PC-3 (cell line): ENCODE measurements at regions not wholly inside any gene's neighbourhood (a gene's known extent, or its start where the extent isn't known, plus 50 kb on each side); places are given as distances from the start of the nearest gene placed in this dataset.

Source experiments
- ATAC-seq: fragments of 200-7000 bp; cut with Tn5 transposase; 2 replicates; pipeline ENCODE4 v1.9.1; 2020; ENCODE audit warnings: mild to moderate bottlenecking, moderate library complexity
- BruUV-seq: library from RNA; stranded (reverse); fragments of 400-500 nt; replicated peaks from 2 replicates; lab custom pipeline; 2021; lab: Mats Ljungman, UMichigan
- CTCF ChIA-PET: fragments of 300-600 bp; sonication (Branson Sonifier 250); formaldehyde crosslinking; loops from one replicate; lab custom pipeline; 2022; ENCODE audit warnings: antibody characterized with exemption; lab: Charles Lee
- POLR2A ChIA-PET: fragments of 300-600 bp; sonication (Branson Sonifier 250); formaldehyde crosslinking; loops from one replicate; lab custom pipeline; 2022; ENCODE audit warnings: antibody characterized with exemption; ENCODE audit not compliant: unreplicated experiment; lab: Charles Lee
- DNase-seq: peaks from one replicate; pipeline ENCODE4 v3.0.0-alpha.2; 2015
- H2AFZ ChIP-seq: fragments of 300-600 bp; sonication (generic); 2 replicates; pipeline ENCODE4 v1.6.0; 2016; ENCODE audit warnings: antibody characterized with exemption, low read length
- H3F3A ChIP-seq: fragments of 300-600 bp; sonication (generic); one replicate; pipeline ENCODE4 v1.6.0; 2017; ENCODE audit warnings: antibody characterized with exemption, low read length, control low read depth, mild to moderate bottlenecking; ENCODE audit not compliant: unreplicated experiment
- H3K27ac ChIP-seq: fragments of 300-600 bp; sonication (generic); 2 replicates; pipeline ENCODE4 v1.5.1; 2016; ENCODE audit warnings: mild to moderate bottlenecking, low read length
- H3K27me3 ChIP-seq: fragments of 300-600 bp; sonication (generic); 2 replicates; pipeline ENCODE4 v1.6.1; 2016; ENCODE audit warnings: low read length, mixed read lengths
- H3K36me3 ChIP-seq: fragments of 300-600 bp; sonication (generic); 2 replicates; pipeline ENCODE4 v1.6.1; 2016; ENCODE audit warnings: low read depth, mixed run types, low read length, mixed read lengths
- H3K4me1 ChIP-seq: fragments of 300-600 bp; sonication (generic); 2 replicates; pipeline ENCODE4 v1.5.1; 2016; ENCODE audit warnings: low read length; ENCODE audit not compliant: insufficient read depth
- H3K4me2 ChIP-seq: fragments of 300-600 bp; sonication (generic); 2 replicates; pipeline ENCODE4 v1.6.0; 2016; ENCODE audit warnings: low read length
- H3K4me3 ChIP-seq: fragments of 300-600 bp; sonication (generic); 2 replicates; pipeline ENCODE4 v1.5.1; 2016; ENCODE audit warnings: mild to moderate bottlenecking, low read length, mixed read lengths
- H3K79me2 ChIP-seq: fragments of 300-600 bp; sonication (generic); 2 replicates; pipeline ENCODE4 v1.6.1; 2017; ENCODE audit warnings: low read length, mixed read lengths
- H3K9ac ChIP-seq: fragments of 300-600 bp; sonication (generic); 2 replicates; pipeline ENCODE4 v1.6.0; 2016; ENCODE audit warnings: mild to moderate bottlenecking, low read length
- H3K9me2 ChIP-seq: fragments of 300-600 bp; sonication (generic); replicated peaks from 2 replicates; pipeline ENCODE4 v1.6.1; 2016; ENCODE audit warnings: mixed run types, low read length, mixed read lengths
- H3K9me3 ChIP-seq: fragments of 300-600 bp; sonication (generic); 2 replicates; pipeline ENCODE4 v1.6.1; 2016; ENCODE audit warnings: low read length, mixed read lengths
- H4K20me1 ChIP-seq: fragments of 300-600 bp; sonication (generic); 2 replicates; pipeline ENCODE4 v1.6.1; 2016; ENCODE audit warnings: low read length, mixed read lengths
- CTCF ChIP-seq: fragments of 300-600 bp; sonication (generic); conservative IDR thresholded peaks from 2 replicates; pipeline ENCODE4 v1.5.1; 2017; ENCODE audit warnings: antibody characterized with exemption, low read depth, mild to moderate bottlenecking, low read length
- EZH2 ChIP-seq: fragments of 300-600 bp; sonication (generic); IDR thresholded peaks from one replicate; pipeline ENCODE4 v1.6.1; 2017; ENCODE audit warnings: antibody characterized with exemption, mild to moderate bottlenecking, low read length; ENCODE audit not compliant: unreplicated experiment
- EZH2phosphoT487 ChIP-seq: fragments of 300-600 bp; sonication (generic); IDR thresholded peaks from 2 replicates; pipeline ENCODE4 v1.6.1; 2018; ENCODE audit warnings: mild to moderate bottlenecking, antibody characterized with exemption, low read length, borderline replicate concordance
- intact Hi-C: fragments of 100-400 bp; cut with micrococcal nuclease; formaldehyde crosslinking; loops from 2 replicates; pipeline ENCODE4 v1.9.0; 2023

DNA sequence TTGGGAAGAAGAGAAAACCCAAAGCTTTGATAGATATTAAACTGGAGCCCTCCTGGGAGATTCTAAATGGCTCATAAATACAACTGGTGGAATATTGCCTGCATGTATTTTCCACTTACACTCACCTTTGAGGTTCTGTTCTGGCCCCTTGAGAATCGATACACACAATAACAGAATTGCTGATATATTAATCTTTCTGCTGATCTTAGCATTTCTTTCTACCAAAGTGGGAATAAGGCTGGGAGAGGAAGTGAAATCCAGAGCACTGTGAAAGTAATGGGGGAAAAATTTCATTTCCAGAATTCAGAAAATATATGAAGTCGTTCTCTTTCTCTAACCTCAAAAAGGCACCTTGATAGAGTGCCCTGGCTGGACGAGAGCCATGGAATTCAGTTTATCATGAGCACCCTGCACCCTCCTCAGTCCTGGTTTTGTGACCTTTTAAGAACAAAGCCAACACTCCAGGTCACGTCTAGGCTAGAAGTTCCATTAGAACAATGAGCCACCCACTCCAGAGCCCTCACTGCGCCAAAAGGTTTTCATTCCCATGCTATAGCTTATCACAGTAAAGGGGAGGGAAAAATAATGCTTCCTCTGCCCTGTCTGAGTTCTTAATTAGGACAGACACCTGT lies 244.5 kb downstream of the CD83 start:
- no peak for DNase-seq
- Histone ChIP-seq H3K9me3 (no peaks in the 10 kb centered on the region), H3K4me2 (no peak overlapping the region), H3K9me2 (no peaks in the 10 kb centered on the region), H2AFZ (no peak overlapping the region), H4K20me1 (no peaks in the 10 kb centered on the region), H3K9ac (no peak overlapping the region), H3F3A (no peaks in the 10 kb centered on the region), H3K27ac (no peak overlapping the region), H3K4me1 (no peaks in the 10 kb centered on the region), H3K36me3 (no peaks in the 10 kb centered on the region), H3K79me2 (no peaks in the 10 kb centered on the region), H3K27me3 (no peaks in the 10 kb centered on the region), H3K4me3 (no peak overlapping the region)
- ATAC-seq, result no peak
- intact Hi-C loops, result no loop called here
- CTCF ChIA-PET, result no interaction called here
- POLR2A ChIA-PET, result no interaction called here
- TF ChIP-seq CTCF, result no peak
- no TSS peak for BruUV-seq

DNA sequence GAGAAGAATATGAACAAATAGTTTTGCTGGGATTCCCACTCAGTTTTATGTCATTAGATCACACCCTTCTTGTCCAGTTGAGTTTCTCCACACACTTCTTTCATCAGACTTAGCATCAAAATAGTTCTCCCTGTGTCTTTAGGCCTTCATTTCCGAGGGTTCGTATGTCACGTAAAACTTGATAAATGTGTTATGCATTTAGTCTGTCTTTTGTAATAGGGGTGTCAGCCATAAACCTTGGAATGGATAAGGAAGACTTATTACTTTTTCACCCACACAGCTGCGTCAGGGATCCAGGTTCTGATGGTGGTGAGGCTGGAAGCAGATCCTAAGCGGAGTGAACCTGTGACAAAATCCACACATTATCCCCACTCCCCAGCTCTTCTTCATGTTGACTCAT lies 246.8 kb downstream of the CD83 start:
- no peaks in the 10 kb centered on the region for H3K79me2 ChIP-seq
- H3K4me1 ChIP-seq, result no peaks in the 10 kb centered on the region
- CTCF ChIA-PET, result no interaction called here
- no peaks in the 10 kb centered on the region for H3K9me3 ChIP-seq
- intact Hi-C loops, result no loop called here
- ATAC-seq, result no peak
- H3K36me3 ChIP-seq, result no peaks in the 10 kb centered on the region
- no peaks in the 10 kb centered on the region for H3F3A ChIP-seq
- H2AFZ ChIP-seq, result no peak overlapping the region
- no peaks in the 10 kb centered on the region for H4K20me1 ChIP-seq
- H3K27ac ChIP-seq, result no peak overlapping the region
- POLR2A ChIA-PET, result no interaction called here
- no TSS peak for BruUV-seq
- no peak overlapping the region for H3K4me2 ChIP-seq
- H3K9ac ChIP-seq, result no peak overlapping the region
- no peaks in the 10 kb centered on the region for H3K27me3 ChIP-seq
- no peak overlapping the region for H3K4me3 ChIP-seq
- H3K9me2 ChIP-seq, result no peaks in the 10 kb centered on the region
- DNase-seq, result no peak
- TF ChIP-seq CTCF (no peak), EZH2 (no peak), EZH2phosphoT487 (no peak)

- Histone ChIP-seq H3K4me1 (no peaks in the 10 kb centered on the region), H3K4me2 (no peak overlapping the region), H3K27ac (no peak overlapping the region), H3K9ac (no peak overlapping the region), H3K4me3 (no peak overlapping the region), H4K20me1 (no peaks in the 10 kb centered on the region), H3K27me3 (no peaks in the 10 kb centered on the region), H3K9me2 (no peaks in the 10 kb centered on the region), H3K36me3 (no peaks in the 10 kb centered on the region), H3K79me2 (no peaks in the 10 kb centered on the region), H3F3A (no peaks in the 10 kb centered on the region), H2AFZ (no peak overlapping the region), H3K9me3 (no peaks in the 10 kb centered on the region)
- ChIA-PET CTCF (no interaction called here), POLR2A (no interaction called here)
- DNase-seq, result no peak
- no peak for ATAC-seq
- BruUV-seq, result no TSS peak
- TF ChIP-seq EZH2 (no peak), CTCF (no peak), EZH2phosphoT487 (no peak)
- intact Hi-C loops, result no loop called here
Measured at GRCh38 chr6:14365393-14365792, 247.8 kb downstream of the CD83 start.
